GM12891 (cell line): ENCODE measurements at regions not wholly inside any gene's neighbourhood (a gene's known extent, or its start where the extent isn't known, plus 50 kb on each side); places are given as distances from the start of the nearest gene placed in this dataset.

ENCODE experiments used
- PAX5 ChIP-seq: IDR thresholded peaks from 2 replicates; pipeline ENCODE4 v1.6.1; 2011; ENCODE audit warnings: low read length, moderate library complexity, mild to moderate bottlenecking; ENCODE audit not compliant: insufficient read depth, severe bottlenecking
- POLR2A ChIP-seq: IDR thresholded peaks from 2 replicates; pipeline ENCODE4 v1.6.1; 2011; ENCODE audit warnings: low read depth, low read length, control low read depth
- POLR2AphosphoS5 ChIP-seq: IDR thresholded peaks from 2 replicates; pipeline ENCODE4 v1.6.1; 2011; ENCODE audit warnings: low read depth, low read length, control low read depth
- SPI1 ChIP-seq: IDR thresholded peaks from 2 replicates; pipeline ENCODE4 v1.6.1; 2011; ENCODE audit warnings: low read depth, low read length, control low read depth
- TAF1 ChIP-seq: IDR thresholded peaks from 2 replicates; pipeline ENCODE4 v1.6.1; 2011; ENCODE audit warnings: low read depth, low read length, control low read depth

DNA sequence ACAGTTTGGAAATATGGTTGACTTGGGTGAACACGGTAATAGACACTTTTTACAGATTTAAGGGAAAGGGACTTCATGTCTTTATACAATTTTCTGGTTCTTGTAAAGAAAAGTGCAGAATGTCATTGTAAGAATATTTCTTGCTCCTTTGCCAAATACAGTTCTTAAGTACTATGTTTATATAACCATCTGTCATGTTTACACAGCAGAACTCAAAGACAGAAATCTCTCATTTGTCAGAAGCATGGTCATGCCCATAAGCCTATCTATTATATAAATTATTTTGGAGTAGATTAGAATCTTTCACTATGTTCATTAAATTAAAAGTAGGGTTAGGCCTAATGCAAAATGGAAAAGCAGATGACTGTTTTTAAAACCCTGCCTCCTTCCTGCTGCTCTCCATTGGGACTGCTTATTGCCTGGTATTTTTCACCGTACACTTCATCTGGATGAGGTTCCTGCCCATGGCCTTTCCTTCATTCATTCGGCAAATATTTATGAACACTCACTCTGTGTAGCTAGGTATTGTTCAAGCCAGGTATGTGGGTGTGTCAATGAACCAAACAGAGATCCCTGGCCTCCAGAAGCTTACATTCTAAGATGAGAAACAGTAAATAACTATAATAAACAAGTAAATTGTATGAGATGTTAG lies 558.1 kb downstream of the NR2F1-AS1 start:
- no peak for TF ChIP-seq POLR2A
- TF ChIP-seq POLR2AphosphoS5 = no peak
- no peak for TF ChIP-seq TAF1
- TF ChIP-seq PAX5 = no peak
- TF ChIP-seq SPI1 = no peak
